ENCODE measurements at regions not wholly inside any gene's neighbourhood (a gene's known extent, or its start where the extent isn't known, plus 50 kb on each side); places are given as distances from the start of the nearest gene placed in this dataset.

DNA sequence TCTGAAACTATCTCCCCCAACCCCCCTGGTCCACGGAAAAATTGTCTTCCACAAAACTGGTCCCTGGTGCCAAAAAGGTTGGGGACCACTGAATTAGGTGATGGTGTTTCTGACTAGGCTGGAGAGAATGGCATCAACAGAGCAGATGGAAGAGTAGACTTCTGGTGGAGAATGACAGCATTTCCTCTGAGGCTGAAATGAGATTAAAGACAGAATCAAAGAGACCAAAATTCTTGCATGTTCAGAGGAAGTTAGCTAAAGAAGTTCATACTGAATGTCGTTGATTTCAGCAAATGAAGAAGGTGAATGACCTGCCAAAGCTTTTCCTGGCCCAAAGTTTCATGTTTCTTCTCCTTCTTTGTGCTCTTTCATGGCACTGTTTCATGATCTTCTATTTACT lies 188.2 kb upstream of the RUNX1 start:
- no TSS peak for BruUV-seq (replicated peaks)
- POLR2A ChIA-PET, result no interaction called here

GRCh38 chr21:35236090-35236489 lies 187.0 kb upstream of the RUNX1 start:
- H3K27me3 Mint-ChIP-seq (ENCODE audit: insufficient read depth, unreplicated experiment), result no peaks in the 10 kb centered on the region
- H3K27ac Mint-ChIP-seq (ENCODE audit: low read depth, unreplicated experiment), result no peak overlapping the region
- DNase-seq (ENCODE audit: unreplicated experiment), result no peak
- H3K36me3 Mint-ChIP-seq (ENCODE audit: insufficient read depth, unreplicated experiment), result no peaks in the 10 kb centered on the region
- intact Hi-C loops (cut with micrococcal nuclease), result no loop called here
- POLR2A ChIA-PET, result no interaction called here
- no peak overlapping the region for H3K4me3 Mint-ChIP-seq (ENCODE audit: unreplicated experiment)
- H3K9me3 Mint-ChIP-seq (ENCODE audit: unreplicated experiment), result peaks cover 9% of the 10 kb centered on the region
- H3K4me1 Mint-ChIP-seq (ENCODE audit: insufficient read depth, unreplicated experiment), result peaks cover 11% of the 10 kb centered on the region
- CTCF ChIA-PET, result no interaction called here
- TF ChIP-seq CTCF (IDR thresholded peaks at IDR 0.05; ENCODE audit: unreplicated experiment), result no peak
- BruUV-seq (replicated peaks), result no TSS peak

More for the DNA sequence above, 188.2 kb upstream of the RUNX1 start:
- no peaks in the 10 kb centered on the region for H3K27me3 Mint-ChIP-seq (ENCODE audit: insufficient read depth, unreplicated experiment)
- no peak overlapping the region for H3K27ac Mint-ChIP-seq (ENCODE audit: low read depth, unreplicated experiment)
- DNase-seq (ENCODE audit: unreplicated experiment), result no peak
- intact Hi-C loops (cut with micrococcal nuclease), result no loop called here
- no peak overlapping the region for H3K4me3 Mint-ChIP-seq (ENCODE audit: unreplicated experiment)
- no peaks in the 10 kb centered on the region for H3K36me3 Mint-ChIP-seq (ENCODE audit: insufficient read depth, unreplicated experiment)
- peaks cover 9% of the 10 kb centered on the region for H3K9me3 Mint-ChIP-seq (ENCODE audit: unreplicated experiment)
- TF ChIP-seq CTCF (IDR thresholded peaks at IDR 0.05; ENCODE audit: unreplicated experiment), result no peak
- CTCF ChIA-PET, result no interaction called here
- peaks cover 6% of the 10 kb centered on the region for H3K4me1 Mint-ChIP-seq (ENCODE audit: insufficient read depth, unreplicated experiment)

GRCh38 chr21:35234725-35235124 lies 185.6 kb upstream of the RUNX1 start:
- POLR2A ChIA-PET, result no interaction called here
- no peak for DNase-seq (ENCODE audit: unreplicated experiment)
- intact Hi-C loops (cut with micrococcal nuclease), result no loop called here
- H3K4me1 Mint-ChIP-seq (ENCODE audit: insufficient read depth, unreplicated experiment), result peaks cover 21% of the 10 kb centered on the region
- H3K4me3 Mint-ChIP-seq (ENCODE audit: unreplicated experiment), result no peak overlapping the region
- H3K27ac Mint-ChIP-seq (ENCODE audit: low read depth, unreplicated experiment), result no peak overlapping the region
- no peaks in the 10 kb centered on the region for H3K27me3 Mint-ChIP-seq (ENCODE audit: insufficient read depth, unreplicated experiment)
- no peaks in the 10 kb centered on the region for H3K36me3 Mint-ChIP-seq (ENCODE audit: insufficient read depth, unreplicated experiment)
- BruUV-seq (replicated peaks), result no TSS peak
- no peak for TF ChIP-seq CTCF (IDR thresholded peaks at IDR 0.05; ENCODE audit: unreplicated experiment)
- peaks cover 9% of the 10 kb centered on the region for H3K9me3 Mint-ChIP-seq (ENCODE audit: unreplicated experiment)
- CTCF ChIA-PET, result interaction anchor here (0.6 kb wide), 1 partner anchor 19 kb away, joined by 3 read pairs; no protein-coding TSS in a partner anchor

DNA sequence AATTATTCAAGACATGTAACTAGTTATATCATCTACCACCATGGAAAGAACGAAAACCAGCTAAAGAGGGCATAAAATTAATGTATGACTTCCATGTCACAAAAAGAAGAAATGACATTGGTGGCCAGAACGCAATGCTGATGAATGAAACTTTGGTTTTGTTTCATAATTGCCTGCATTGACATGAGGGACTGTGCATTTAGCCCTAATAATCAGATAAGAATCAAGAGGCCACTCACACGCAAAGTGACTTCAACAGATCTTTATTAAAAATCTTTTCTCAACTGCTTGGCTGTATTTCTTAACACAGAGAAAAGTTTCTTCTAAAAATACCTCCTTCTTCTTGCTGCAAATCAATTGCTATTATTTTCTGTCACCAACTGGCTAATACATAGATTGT lies 184.7 kb upstream of the RUNX1 start:
- Mint-ChIP-seq H3K4me1 (ENCODE audit: insufficient read depth, unreplicated experiment) (peaks cover 21% of the 10 kb centered on the region), H3K27ac (ENCODE audit: low read depth, unreplicated experiment) (no peak overlapping the region), H3K36me3 (ENCODE audit: insufficient read depth, unreplicated experiment) (no peaks in the 10 kb centered on the region), H3K4me3 (ENCODE audit: unreplicated experiment) (no peak overlapping the region), H3K9me3 (ENCODE audit: unreplicated experiment) (peaks cover 9% of the 10 kb centered on the region), H3K27me3 (ENCODE audit: insufficient read depth, unreplicated experiment) (no peaks in the 10 kb centered on the region)
- no peak for TF ChIP-seq CTCF (IDR thresholded peaks at IDR 0.05; ENCODE audit: unreplicated experiment)
- BruUV-seq (replicated peaks), result no TSS peak
- DNase-seq (ENCODE audit: unreplicated experiment), result no peak
- intact Hi-C loops (cut with micrococcal nuclease), result no loop called here
- POLR2A ChIA-PET, result interaction anchor here (0.9 to 1.8 kb wide), 2 partner anchors 33 to 186 kb away, joined by 3 to 7 read pairs; no protein-coding TSS in a partner anchor
- CTCF ChIA-PET, result no interaction called here

Data from MCF 10A (cell line).